H1 (cell line): ENCODE measurements at regions not wholly inside any gene's neighbourhood (a gene's known extent, or its start where the extent isn't known, plus 50 kb on each side); places are given as distances from the start of the nearest gene placed in this dataset.

ENCODE experiments used
- CTCF ChIA-PET: fragments of 300-600 bp; sonication (Branson Sonifier 250); formaldehyde crosslinking; loops from one replicate; lab custom pipeline; 2021; ENCODE audit not compliant: partially characterized antibody; lab: Charles Lee
- POLR2A ChIA-PET: fragments of 300-600 bp; sonication (Branson Sonifier 250); formaldehyde crosslinking; loops from one replicate; lab custom pipeline; 2021; ENCODE audit warnings: inconsistent platforms; ENCODE audit not compliant: partially characterized antibody; lab: Charles Lee
- DNase-seq, 2 experiments: peaks; one replicate each; pipeline versions ENCODE4 v3.0.0 to v3.0.0-alpha.2; 2010 to 2022; ENCODE audit warnings: low spot score in 2 of 2, low read depth in 1 of 2, mixed read lengths in 1 of 2
- FAIRE-seq: peaks from 2 replicates; lab custom pipeline; 2011; peaks lifted over from hg19 to GRCh38; lab: Jason Lieb, UNC
- H2AFZ ChIP-seq: 2 replicates; pipeline ENCODE4 v1.8.1; 2012; ENCODE audit warnings: low read length, inconsistent platforms
- H2AK5ac ChIP-seq: 2 replicates; pipeline ENCODE4 v1.6.1; 2013; ENCODE audit warnings: low read depth, low read length
- H2BK120ac ChIP-seq: replicated peaks from 2 replicates; pipeline ENCODE3; 2013; ENCODE audit warnings: low read depth, low read length, inconsistent platforms
- H2BK12ac ChIP-seq: 2 replicates; pipeline ENCODE4 v1.6.1; 2013; ENCODE audit warnings: low read depth, low read length
- H2BK15ac ChIP-seq: 2 replicates; pipeline ENCODE4 v1.6.1; 2013; ENCODE audit warnings: low read length
- H2BK20ac ChIP-seq: 2 replicates; pipeline ENCODE4 v1.6.1; 2013; ENCODE audit warnings: low read length
- H2BK5ac ChIP-seq: 2 replicates; pipeline ENCODE4 v1.6.1; 2013; ENCODE audit warnings: low read depth, low read length
- H3K14ac ChIP-seq: 2 replicates; pipeline ENCODE4 v1.6.1; 2013; ENCODE audit warnings: inconsistent platforms; ENCODE audit not compliant: insufficient read length
- H3K18ac ChIP-seq: 2 replicates; pipeline ENCODE4 v1.6.1; 2013; ENCODE audit warnings: low read length; ENCODE audit errors: extremely low read depth
- H3K23ac ChIP-seq: 2 replicates; pipeline ENCODE4 v1.6.1; 2013; ENCODE audit warnings: inconsistent platforms; ENCODE audit not compliant: insufficient read length
- H3K23me2 ChIP-seq: 2 replicates; pipeline ENCODE4 v1.6.1; 2013; ENCODE audit warnings: low read depth, low read length
- H3K27ac ChIP-seq: 2 replicates; pipeline ENCODE4 v1.6.1; 2011; ENCODE audit warnings: low read depth, low read length, inconsistent platforms
- H3K27me3 ChIP-seq, 4 experiments: replicated peaks in 1 of 4; 1 replicate in 1 of 4; 2 replicates in 3 of 4; pipeline versions ENCODE4 v1.6.1 to v1.8.1; 2011 to 2013; ENCODE audit warnings: low read length in 3 of 4, mild to moderate bottlenecking in 3 of 4, inconsistent platforms in 2 of 4, mixed read lengths in 2 of 4, moderate library complexity in 1 of 4; ENCODE audit not compliant: control insufficient read depth in 3 of 4, insufficient read depth in 3 of 4; ENCODE audit errors: extremely low read depth in 1 of 4
- H3K36me3 ChIP-seq, 4 experiments: 2 replicates each; pipeline versions ENCODE4 v1.6.1 to v1.8.1; 2011 to 2013; ENCODE audit warnings: mild to moderate bottlenecking in 4 of 4, low read length in 3 of 4, moderate library complexity in 2 of 4, control low read depth in 1 of 4, inconsistent platforms in 1 of 4; ENCODE audit not compliant: insufficient read depth in 4 of 4, control insufficient read depth in 2 of 4
- H3K4ac ChIP-seq: replicated peaks from 2 replicates; pipeline ENCODE3; 2013; ENCODE audit warnings: low read length, low read depth, mixed read lengths, inconsistent platforms; ENCODE audit not compliant: insufficient read length
- H3K4me1 ChIP-seq, 4 experiments: replicated peaks in 1 of 4; 1 replicate in 1 of 4; 2 replicates in 3 of 4; pipeline versions ENCODE4 v1.6.1 to v1.8.1; 2011 to 2013; ENCODE audit warnings: low read length in 3 of 4, inconsistent platforms in 2 of 4, mixed read lengths in 1 of 4; ENCODE audit not compliant: insufficient read depth in 4 of 4, control insufficient read depth in 3 of 4
- H3K4me2 ChIP-seq, 2 experiments: 2 replicates each; pipeline versions ENCODE4 v1.6.1 to v1.8.1; 2011 to 2013; ENCODE audit warnings: low read depth in 2 of 2, low read length in 2 of 2, control low read depth in 1 of 2, inconsistent platforms in 1 of 2, mild to moderate bottlenecking in 1 of 2; ENCODE audit not compliant: insufficient read depth in 1 of 2
- H3K4me3 ChIP-seq, 4 experiments: fragments of 200-600, 300-600 bp in 1 of 4; sonication (generic), shearing (Covaris generic), sonication (Bioruptor Twin) in 1 of 4; 2 replicates each; pipeline versions ENCODE4 v1.5.1 to v1.8.1; 2011 to 2016; ENCODE audit warnings: low read length in 4 of 4, low read depth in 3 of 4, control low read depth in 2 of 4, inconsistent platforms in 2 of 4, mild to moderate bottlenecking in 2 of 4, mixed read lengths in 1 of 4, moderate library complexity in 1 of 4; ENCODE audit not compliant: insufficient read depth in 2 of 4; ENCODE audit errors: extremely low read depth in 1 of 4
- H3K56ac ChIP-seq: replicated peaks from 2 replicates; pipeline ENCODE3; 2013; ENCODE audit warnings: low read depth, mild to moderate bottlenecking, mixed read lengths, low read length, inconsistent platforms; ENCODE audit not compliant: insufficient read length
- H3K79me1 ChIP-seq: 2 replicates; pipeline ENCODE4 v1.6.1; 2013; ENCODE audit warnings: low read depth, low read length, control low read depth
- H3K79me2 ChIP-seq, 2 experiments: 2 replicates each; pipeline versions ENCODE4 v1.6.1 to v1.8.1; 2012 to 2013; ENCODE audit warnings: low read length in 2 of 2, mild to moderate bottlenecking in 2 of 2, inconsistent platforms in 1 of 2; ENCODE audit not compliant: insufficient read depth in 2 of 2, control insufficient read depth in 1 of 2
- H3K9ac ChIP-seq, 4 experiments: replicated peaks in 1 of 4; 1 replicate in 1 of 4; 2 replicates in 3 of 4; pipeline versions ENCODE4 v1.6.1 to v1.8.1; 2011 to 2013; ENCODE audit warnings: low read depth in 3 of 4, low read length in 3 of 4, control low read depth in 2 of 4, mild to moderate bottlenecking in 2 of 4, moderate library complexity in 2 of 4, inconsistent platforms in 1 of 4; ENCODE audit errors: extremely low read depth in 1 of 4
- H3K9me3 ChIP-seq, 2 experiments: 2 replicates each; pipeline versions ENCODE4 v1.6.1 to v1.8.1; 2012 to 2013; ENCODE audit warnings: mild to moderate bottlenecking in 2 of 2, moderate library complexity in 2 of 2, control low read depth in 1 of 2, inconsistent platforms in 1 of 2, low read depth in 1 of 2, low read length in 1 of 2, mixed read lengths in 1 of 2; ENCODE audit not compliant: insufficient read depth in 2 of 2
- H4K20me1 ChIP-seq, 2 experiments: replicated peaks in 1 of 2; 2 replicates each; pipeline versions ENCODE3 to v1.8.1; 2011 to 2013; ENCODE audit warnings: inconsistent platforms in 2 of 2, low read length in 2 of 2, mild to moderate bottlenecking in 1 of 2; ENCODE audit not compliant: insufficient read depth in 2 of 2, control insufficient read depth in 1 of 2
- H4K5ac ChIP-seq: 2 replicates; pipeline ENCODE4 v1.6.1; 2013; ENCODE audit warnings: low read length, low read depth, mixed read lengths, inconsistent platforms; ENCODE audit not compliant: insufficient read length
- H4K8ac ChIP-seq: 2 replicates; pipeline ENCODE4 v1.8.0; 2013; ENCODE audit warnings: mild to moderate bottlenecking, moderate library complexity, low read length, inconsistent platforms; ENCODE audit not compliant: insufficient read depth; ENCODE audit errors: extremely low read depth
- H4K91ac ChIP-seq: replicated peaks from 2 replicates; pipeline ENCODE3; 2013; ENCODE audit warnings: low read length, mixed read lengths, inconsistent platforms; ENCODE audit not compliant: insufficient read length
- CHD1 ChIP-seq: IDR thresholded peaks from 2 replicates; pipeline ENCODE4 v1.6.1; 2012; ENCODE audit warnings: low read depth, low read length, improper control_type of control experiment
- GABPA ChIP-seq: IDR thresholded peaks from 2 replicates; pipeline ENCODE4 v1.6.1; 2011; ENCODE audit warnings: mild to moderate bottlenecking, low read length, moderate library complexity, borderline replicate concordance; ENCODE audit not compliant: insufficient read depth
- JUN ChIP-seq: IDR thresholded peaks from 2 replicates; pipeline ENCODE4 v1.6.1; 2011; ENCODE audit warnings: low read depth, mild to moderate bottlenecking, improper control_type of control experiment, low read length
- PHF8 ChIP-seq: fragments of 200-600 bp; sonication (generic); conservative IDR thresholded peaks from 2 replicates; pipeline ENCODE4 v1.7.1; 2012; ENCODE audit warnings: low read depth, mild to moderate bottlenecking, inconsistent platforms, low read length, moderate library complexity
- RFX5 ChIP-seq: IDR thresholded peaks from 2 replicates; pipeline ENCODE4 v1.6.1; 2011; ENCODE audit warnings: low read depth, low read length, improper control_type of control experiment, borderline replicate concordance
- RXRA ChIP-seq: IDR thresholded peaks from 2 replicates; pipeline ENCODE4 v1.6.1; 2011; ENCODE audit warnings: low read depth, mild to moderate bottlenecking, low read length, moderate library complexity; ENCODE audit not compliant: insufficient read depth
- SAP30 ChIP-seq: fragments of 300-600 bp; sonication (generic); IDR thresholded peaks from 2 replicates; pipeline ENCODE4 v1.7.1; 2012; ENCODE audit warnings: low read length, moderate library complexity, mild to moderate bottlenecking, inconsistent platforms; ENCODE audit not compliant: insufficient read depth, insufficient replicate concordance
- ZNF274 ChIP-seq: IDR thresholded peaks from 2 replicates; pipeline ENCODE4 v1.7.0; 2012; ENCODE audit warnings: low read length, borderline replicate concordance; ENCODE audit errors: extremely low read depth
- WGBS, 2 experiments: shearing (Covaris generic) in 1 of 2; methylation state at CpG; one replicate each; pipeline versions ENCODE4 v1.1.6 to v1.1.7; 2013 to 2015; ENCODE audit warnings: low lambda C conversion rate in 2 of 2, mixed read lengths in 2 of 2, inconsistent platforms in 1 of 2, low coverage in 1 of 2, missing lambda C conversion rate in 1 of 2; ENCODE audit not compliant: insufficient replicate concordance in 2 of 2, insufficient coverage in 1 of 2, insufficient read length in 1 of 2; ENCODE audit errors: extremely low coverage in 1 of 2, missing lambda C conversion rate in 1 of 2; 5-methylcytosine and 5-hydroxymethylcytosine counted together
- TF ChIP-seq, protein P1 (sequence below), 3 experiments: IDR thresholded peaks; 1 replicate in 2 of 3; 2 replicates in 1 of 3; pipeline versions ENCODE4 v1.5.1 to v1.6.1; 2011; ENCODE audit warnings: low read length in 3 of 3, mild to moderate bottlenecking in 3 of 3, inconsistent platforms in 2 of 3, low read depth in 1 of 3, moderate library complexity in 1 of 3; ENCODE audit not compliant: insufficient read depth in 1 of 3; ENCODE audit errors: control extremely low read depth in 1 of 3
- TF ChIP-seq, protein P2 (sequence below): IDR thresholded peaks from 2 replicates; pipeline ENCODE4 v1.6.1; 2012; ENCODE audit warnings: inconsistent platforms

DNA sequence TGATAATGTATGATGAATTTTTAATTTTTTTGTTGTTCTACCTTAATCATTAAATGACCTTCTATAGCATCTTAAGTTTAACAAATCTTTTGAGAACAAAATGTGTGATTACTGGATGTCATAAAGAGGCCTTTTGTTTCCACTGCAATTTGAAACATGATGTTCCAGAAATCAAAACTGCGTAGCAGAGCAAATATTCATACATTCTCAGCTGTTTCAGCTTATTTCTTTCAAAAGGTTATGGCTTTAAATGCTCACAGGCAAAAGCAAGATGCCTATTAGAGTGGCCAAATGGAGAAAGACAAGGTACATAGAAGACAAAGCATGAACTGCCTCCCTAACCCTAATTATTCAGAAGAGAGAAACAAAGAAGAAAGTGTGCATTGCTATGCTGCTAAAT, 233.0 kb upstream of the SLC7A11 start:
- CTCF ChIA-PET: no interaction called here
- TF ChIP-seq ZNF274 (no peak), PHF8 (no peak), RFX5 (no peak), SAP30 (no peak), RXRA (no peak), GABPA (no peak), JUN (no peak), CHD1 (no peak)
- TF ChIP-seq, protein P1, sequence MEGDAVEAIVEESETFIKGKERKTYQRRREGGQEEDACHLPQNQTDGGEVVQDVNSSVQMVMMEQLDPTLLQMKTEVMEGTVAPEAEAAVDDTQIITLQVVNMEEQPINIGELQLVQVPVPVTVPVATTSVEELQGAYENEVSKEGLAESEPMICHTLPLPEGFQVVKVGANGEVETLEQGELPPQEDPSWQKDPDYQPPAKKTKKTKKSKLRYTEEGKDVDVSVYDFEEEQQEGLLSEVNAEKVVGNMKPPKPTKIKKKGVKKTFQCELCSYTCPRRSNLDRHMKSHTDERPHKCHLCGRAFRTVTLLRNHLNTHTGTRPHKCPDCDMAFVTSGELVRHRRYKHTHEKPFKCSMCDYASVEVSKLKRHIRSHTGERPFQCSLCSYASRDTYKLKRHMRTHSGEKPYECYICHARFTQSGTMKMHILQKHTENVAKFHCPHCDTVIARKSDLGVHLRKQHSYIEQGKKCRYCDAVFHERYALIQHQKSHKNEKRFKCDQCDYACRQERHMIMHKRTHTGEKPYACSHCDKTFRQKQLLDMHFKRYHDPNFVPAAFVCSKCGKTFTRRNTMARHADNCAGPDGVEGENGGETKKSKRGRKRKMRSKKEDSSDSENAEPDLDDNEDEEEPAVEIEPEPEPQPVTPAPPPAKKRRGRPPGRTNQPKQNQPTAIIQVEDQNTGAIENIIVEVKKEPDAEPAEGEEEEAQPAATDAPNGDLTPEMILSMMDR (IDR thresholded peaks at IDR 0.05; ENCODE audit: control extremely low read depth in 1 of 3, insufficient read depth in 1 of 3, low read depth in 1 of 3, low read length in 3 of 3): no peak
- TF ChIP-seq, protein P2, sequence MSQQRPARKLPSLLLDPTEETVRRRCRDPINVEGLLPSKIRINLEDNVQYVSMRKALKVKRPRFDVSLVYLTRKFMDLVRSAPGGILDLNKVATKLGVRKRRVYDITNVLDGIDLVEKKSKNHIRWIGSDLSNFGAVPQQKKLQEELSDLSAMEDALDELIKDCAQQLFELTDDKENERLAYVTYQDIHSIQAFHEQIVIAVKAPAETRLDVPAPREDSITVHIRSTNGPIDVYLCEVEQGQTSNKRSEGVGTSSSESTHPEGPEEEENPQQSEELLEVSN: no peak
- TF ChIP-seq, all 59 proteins: peak for 0
- FAIRE-seq (no peak), DNase-seq (no peak)
- H4K20me1 ChIP-seq: no peaks in the 10 kb centered on the region
- no peaks in the 10 kb centered on the region for H3K79me1 ChIP-seq
- H3K9ac ChIP-seq: no peak overlapping the region
- no peak overlapping the region for H4K5ac ChIP-seq
- H3K4ac ChIP-seq: no peak overlapping the region
- no peak overlapping the region for H3K4me3 ChIP-seq
- no peak overlapping the region for H2BK20ac ChIP-seq
- no peak overlapping the region for H3K23ac ChIP-seq
- no peak overlapping the region for H2BK15ac ChIP-seq
- H2BK12ac ChIP-seq: no peak overlapping the region
- no peak overlapping the region for H2BK120ac ChIP-seq
- H4K8ac ChIP-seq: no peak overlapping the region
- no peak overlapping the region for H3K4me2 ChIP-seq
- POLR2A ChIA-PET: no interaction called here
- no peaks in the 10 kb centered on the region for H3K23me2 ChIP-seq
- peaks cover 0 to 8% (median 2%) of the 10 kb centered on the region in 4 experiments; a peak in 2 of 7 replicates for H3K4me1 ChIP-seq
- H3K18ac ChIP-seq: no peak overlapping the region
- H2AFZ ChIP-seq: no peak overlapping the region
- no peak overlapping the region for H2BK5ac ChIP-seq
- no peak overlapping the region for H3K14ac ChIP-seq
- WGBS, 2 experiments: 84% methylated on average over 1 of the region's 1 CpG; no CpG with 5 or more reads in 1 of the 2 experiments
- no peaks in the 10 kb centered on the region for H3K9me3 ChIP-seq
- no peak overlapping the region for H4K91ac ChIP-seq
- H3K36me3 ChIP-seq: no peaks in the 10 kb centered on the region
- no peak overlapping the region for H3K27ac ChIP-seq
- H3K56ac ChIP-seq: no peak overlapping the region
- no peaks in the 10 kb centered on the region for H3K79me2 ChIP-seq
- H3K27me3 ChIP-seq: no peaks in the 10 kb centered on the region
- H2AK5ac ChIP-seq: no peak overlapping the region
